Stimulated activated CD8-positive, alpha-beta memory T cell treated with anti-CD3 and anti-CD28 coated beads, Interleukin-7, amount 100 ng/mL, for 24 hours (primary cell): ENCODE measurements at regions not wholly inside any gene's neighbourhood (a gene's known extent, or its start where the extent isn't known, plus 50 kb on each side); places are given as distances from the start of the nearest gene placed in this dataset.

ENCODE experiments used
- DNase-seq: peaks from one replicate; pipeline ENCODE4 v3.0.0-alpha.2; 2020; ENCODE audit warnings: low read depth

GRCh38 chr5:74376187-74376586 lies 264.3 kb downstream of the ENC1 start:
- no peak for DNase-seq

DNA sequence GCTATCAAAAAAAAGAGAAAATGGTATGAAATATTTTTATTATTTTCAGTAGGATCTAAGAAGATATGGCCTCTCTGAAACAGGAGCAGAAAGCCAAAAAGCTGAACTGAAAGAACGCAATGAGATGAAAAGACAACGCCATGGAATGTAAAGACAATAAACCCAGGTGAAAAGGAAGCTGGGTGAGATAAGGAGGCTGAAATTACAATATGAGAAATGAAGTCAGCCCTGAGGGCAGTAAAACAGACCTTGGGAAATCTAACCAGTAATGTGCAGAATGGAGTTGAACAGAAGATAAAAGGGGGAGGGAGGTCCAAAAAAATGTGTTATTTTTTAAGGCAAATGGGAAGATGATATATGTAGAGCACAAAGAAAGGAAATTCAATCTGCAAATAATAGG lies 265.3 kb downstream of the ENC1 start:
- no peak for DNase-seq

GRCh38 chr5:74374656-74375055 lies 265.9 kb downstream of the ENC1 start:
- no peak for DNase-seq

DNA sequence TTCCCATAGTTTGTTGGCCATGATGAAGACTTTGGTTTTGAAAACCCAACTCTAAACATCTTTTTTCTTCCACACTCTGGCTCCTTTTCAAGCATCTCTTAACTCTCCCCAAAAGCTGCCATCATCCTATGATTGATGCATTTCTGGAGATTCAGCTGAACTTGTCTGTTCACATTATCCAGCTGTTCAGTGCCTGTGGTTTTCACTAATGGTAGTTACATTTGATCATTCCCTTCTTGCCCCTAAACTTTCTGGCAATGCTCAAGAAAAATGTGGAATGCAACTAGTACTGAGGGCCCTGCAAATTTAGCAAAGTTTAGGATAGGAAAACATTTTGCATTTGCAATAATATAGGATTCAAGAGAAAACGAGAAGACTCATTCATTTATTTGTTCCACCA lies 267.5 kb downstream of the ENC1 start:
- DNase-seq: no peak

DNA sequence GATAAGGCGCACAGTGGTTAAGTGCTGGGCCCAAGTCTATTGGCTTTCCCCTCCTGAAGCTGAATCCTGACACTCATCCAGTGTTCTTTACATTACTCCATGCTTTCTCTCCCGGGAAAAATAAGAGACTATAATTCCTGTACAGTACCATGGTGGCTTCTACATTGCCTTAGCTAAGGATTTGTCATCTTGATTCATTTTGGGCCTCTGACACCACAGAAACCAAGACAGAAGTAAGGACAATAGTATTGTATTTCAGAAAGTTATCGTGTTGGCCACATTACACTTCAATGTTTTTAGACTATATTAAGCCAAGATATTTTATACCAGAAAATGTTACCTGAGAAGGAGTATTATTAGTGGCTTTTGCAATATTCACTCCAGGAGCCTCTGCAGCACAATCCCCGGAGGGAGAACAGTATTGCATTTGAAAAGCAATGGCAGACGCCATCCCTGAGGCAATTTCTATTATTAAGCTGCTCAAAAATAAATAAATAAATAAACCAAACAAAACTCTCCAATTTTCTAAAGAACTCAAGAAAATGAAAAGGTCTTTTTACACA lies 267.9 kb downstream of the ENC1 start:
- DNase-seq: no peak

- DNase-seq: no peak
These were observed 268.5 kb downstream of the ENC1 start for GRCh38 chr5:74372051-74372450.

DNA sequence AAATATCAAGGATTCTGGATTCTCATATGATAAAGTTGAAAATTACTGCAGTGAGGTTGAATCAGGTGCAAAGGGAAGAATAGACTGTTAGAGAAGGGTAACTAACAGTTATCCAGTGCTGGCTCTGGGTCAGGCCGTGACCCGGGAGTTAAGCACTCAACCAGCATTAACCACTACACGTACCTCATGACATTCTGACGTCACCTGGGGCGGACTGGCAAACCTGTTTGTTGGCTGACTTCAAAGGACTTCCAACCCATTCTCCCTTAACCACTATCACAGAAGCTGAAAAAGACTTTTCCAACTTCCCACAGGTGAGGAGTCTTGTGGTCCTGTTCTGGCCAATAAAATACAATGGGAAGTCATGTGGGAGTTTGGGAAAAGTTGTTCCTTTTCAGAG lies 268.9 kb downstream of the ENC1 start:
- no peak for DNase-seq

GRCh38 chr5:74370168-74370567 lies 270.4 kb downstream of the ENC1 start:
- no peak for DNase-seq

DNA sequence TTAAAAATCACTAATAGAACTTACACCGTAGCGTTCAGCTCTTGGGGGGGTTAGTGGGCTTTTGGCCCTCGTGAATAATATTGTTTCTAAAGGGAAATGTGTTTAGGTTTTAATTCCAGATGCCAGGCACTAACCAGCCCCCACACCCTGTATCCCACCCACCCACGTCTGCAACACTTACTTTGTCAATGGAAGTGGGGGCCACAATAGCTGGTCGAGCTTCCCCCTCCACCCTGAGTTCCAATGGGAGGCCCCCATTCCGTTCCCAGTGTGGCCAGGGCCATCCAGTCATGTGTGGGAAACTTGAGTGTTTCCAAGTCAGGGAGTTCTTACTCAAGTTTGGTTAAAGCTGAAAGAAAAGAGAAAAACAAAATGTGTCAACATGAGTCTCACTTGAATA lies 271.4 kb downstream of the ENC1 start:
- DNase-seq: no peak

- DNase-seq: no peak
These were observed 272.6 kb downstream of the ENC1 start for GRCh38 chr5:74367934-74368333.

DNA sequence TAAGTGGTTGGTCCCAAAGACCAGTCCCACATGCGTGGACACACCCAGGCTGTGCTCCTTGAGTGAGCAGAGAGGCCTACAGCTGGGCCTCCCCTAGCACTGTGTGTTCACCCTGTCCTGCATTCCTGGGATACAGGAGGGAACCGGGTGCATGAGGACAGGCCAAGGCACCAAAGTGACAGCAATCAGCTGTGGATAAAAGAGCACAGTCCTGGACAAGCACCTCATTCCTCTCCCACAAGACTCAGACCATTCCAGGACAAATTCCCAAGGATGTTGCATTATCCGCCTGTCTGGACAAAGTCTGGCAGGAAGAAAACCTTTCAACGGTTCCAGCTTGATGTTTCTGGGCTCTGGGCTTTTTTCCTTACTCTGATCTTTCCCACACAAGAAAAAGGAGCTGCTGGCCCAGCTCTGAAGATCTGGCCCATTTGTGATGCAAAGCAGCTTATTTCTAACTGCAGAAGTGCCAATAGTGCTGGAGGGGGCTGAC lies 273.2 kb downstream of the ENC1 start:
- no peak for DNase-seq

DNA sequence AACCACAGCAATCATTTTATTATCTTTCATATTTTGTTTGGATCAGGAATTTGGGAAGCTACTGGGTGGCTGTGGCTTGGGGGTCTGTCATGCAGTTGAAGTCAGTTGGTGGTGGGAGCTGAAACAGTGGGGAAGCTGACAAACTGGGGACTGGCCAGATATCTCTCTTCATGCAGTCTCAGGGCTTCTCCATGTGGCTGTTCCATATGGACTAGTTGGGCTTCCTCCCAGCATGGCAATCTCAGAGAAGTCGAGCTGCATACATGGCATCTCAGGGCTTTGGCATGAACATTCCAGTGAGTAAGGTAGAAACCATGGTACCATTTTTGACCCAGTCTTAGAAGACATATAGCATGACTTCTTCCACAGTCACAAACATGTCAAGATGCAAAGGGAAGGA lies 274.8 kb downstream of the ENC1 start:
- DNase-seq: no peak

- no peak for DNase-seq
These were observed 276.0 kb downstream of the ENC1 start for GRCh38 chr5:74364507-74364906.

GRCh38 chr5:74363603-74364205 lies 276.8 kb downstream of the ENC1 start:
- DNase-seq: no peak

DNA sequence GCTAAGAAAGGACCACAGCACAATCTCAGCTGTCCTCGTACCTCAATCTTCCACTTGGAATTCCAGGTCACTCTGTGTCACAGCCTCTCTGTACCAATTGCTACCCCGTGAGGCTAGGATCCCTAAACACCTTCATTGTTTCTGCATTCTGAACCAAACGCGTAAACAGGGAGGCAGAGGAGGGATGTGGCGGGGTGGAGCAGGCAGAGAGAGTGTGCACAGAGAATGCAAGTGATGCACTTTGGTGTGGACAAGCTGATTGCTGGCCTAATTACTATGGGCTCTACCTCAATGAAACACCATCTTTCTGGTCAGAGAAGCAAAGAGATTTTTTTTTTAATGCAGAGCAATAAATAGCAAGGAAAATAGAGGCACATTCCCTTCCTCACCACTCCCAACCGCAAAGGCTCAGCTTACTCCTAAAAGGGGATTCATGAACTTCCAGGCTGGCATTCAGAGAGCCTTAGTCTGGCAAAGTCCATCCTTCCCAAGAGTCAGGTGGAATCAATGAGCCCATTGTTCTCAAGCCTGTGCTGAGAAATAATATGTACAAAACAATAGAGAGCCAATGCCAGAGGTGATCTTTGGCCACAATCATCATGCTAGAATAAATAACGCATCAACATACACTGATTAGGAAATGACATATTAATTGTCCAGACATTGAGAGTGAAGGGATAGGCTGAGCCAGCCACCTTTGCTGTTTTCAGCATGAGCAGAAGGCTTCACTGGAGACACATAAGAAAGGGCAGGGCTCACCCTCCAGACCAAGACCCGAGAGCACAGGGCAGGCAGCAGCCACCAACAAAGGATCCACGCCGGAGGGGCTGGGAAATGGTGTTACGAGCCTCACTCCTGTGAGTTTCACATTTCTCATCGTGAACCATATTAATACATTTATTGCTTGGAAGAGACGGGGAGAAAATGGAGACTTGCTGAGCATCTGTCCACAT lies 278.8 kb downstream of the ENC1 start:
- DNase-seq: no peak

DNA sequence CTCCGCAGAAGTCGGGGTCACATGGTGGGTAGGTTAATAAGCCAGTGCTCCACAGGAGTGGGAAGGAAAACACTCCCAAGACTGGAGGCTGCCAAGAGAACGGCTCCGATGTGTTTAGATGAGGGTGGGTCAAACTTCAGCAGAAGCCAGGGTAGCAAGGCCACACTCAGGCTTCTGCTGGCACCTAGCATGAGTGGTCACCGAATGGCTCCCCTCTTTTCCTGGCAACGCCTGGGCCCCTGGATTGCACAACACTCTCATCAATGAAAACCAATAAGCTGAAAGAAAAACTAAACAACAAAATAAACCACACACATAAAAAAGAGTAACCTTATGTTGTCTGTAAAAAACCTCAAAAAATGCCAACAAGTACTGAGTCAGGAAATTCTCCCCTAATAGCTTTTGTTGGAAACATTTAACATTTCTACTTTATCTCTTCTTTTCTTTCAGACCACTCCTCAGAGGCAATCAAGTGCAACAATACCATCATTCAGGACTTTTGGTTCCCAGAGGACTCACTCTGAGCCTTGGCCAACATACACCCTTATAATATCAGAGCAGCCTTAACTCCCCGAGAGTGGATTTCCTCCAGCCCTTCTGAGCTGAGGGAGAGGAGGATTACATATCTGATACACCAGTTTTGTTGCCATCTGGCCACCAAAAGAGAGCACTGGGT lies 279.9 kb downstream of the ENC1 start:
- DNase-seq: no peak

- DNase-seq: no peak
These were observed 282.7 kb downstream of the ENC1 start for GRCh38 chr5:74357827-74358226.

DNA sequence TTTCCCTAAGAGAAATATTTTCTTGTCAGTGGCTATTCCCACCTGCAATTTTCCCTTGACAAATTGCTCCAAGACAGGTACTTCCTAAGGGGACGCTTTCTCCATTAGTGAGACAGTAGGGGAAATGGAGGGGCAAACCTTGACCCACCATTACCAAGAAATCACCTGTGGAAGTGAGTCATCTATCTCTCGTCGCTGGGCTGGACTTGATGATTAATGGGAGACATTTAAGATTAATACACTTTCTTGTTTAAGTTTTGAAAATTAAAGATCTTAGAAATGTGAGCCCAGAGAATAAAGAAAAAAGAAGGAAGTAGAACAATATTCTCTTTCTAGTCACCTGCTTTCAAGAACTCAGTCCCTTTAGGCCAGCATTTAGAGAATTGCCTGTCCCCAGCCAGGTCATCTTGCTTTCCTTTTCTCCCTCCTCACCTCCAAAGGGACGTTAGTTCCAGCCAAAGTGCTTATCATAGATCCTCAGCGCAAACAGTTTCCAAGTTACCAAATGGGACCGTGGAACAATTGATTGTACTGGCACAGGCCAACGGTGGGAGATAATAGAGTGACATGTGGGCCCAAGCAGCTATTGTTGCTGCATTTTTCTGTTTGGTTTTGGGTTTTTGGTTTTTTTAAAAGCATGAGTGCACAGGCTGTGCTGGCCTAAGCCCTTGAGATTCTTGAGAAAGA lies 284.4 kb downstream of the ENC1 start:
- no peak for DNase-seq

DNA sequence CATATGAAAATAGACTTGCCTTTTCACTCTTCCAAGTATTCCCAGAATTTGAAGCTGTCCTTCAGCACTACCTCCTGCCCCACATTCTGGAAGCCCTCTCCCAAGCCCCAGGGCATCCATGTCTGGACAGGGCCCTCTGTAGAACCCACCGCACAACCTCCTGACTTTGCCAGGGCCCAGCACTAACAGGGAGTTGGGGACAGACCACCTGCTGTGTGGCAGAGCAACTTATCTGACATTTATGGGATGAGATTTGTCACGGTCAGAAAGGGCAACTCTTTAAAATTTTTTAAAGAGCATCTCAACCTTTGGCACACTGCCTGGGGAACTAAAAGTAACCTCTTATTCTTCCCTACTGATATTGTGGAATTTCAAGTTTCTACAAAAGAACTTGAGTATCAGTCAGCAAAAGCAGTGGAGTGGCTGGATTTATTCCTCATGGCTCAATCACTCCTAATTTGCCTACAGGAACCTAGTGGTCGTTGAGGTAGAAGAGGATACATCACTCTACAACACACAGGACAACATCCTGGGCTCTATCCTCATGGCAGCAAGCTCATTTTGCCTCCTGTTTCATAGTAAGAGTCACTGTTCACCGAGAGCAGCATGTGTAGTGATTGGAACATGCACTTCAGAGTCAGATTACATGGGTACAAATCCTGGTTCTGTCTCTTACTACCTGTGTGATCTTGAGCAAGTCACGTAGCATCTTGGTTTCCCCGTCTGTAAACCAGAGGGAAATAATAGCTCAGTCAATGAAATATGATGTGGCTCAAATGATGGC lies 285.3 kb downstream of the ENC1 start:
- no peak for DNase-seq

GRCh38 chr5:74352256-74352655 lies 288.3 kb downstream of the ENC1 start:
- DNase-seq: no peak
